DND-41 (cell line): ENCODE measurements at regions not wholly inside any gene's neighbourhood (a gene's known extent, or its start where the extent isn't known, plus 50 kb on each side); places are given as distances from the start of the nearest gene placed in this dataset.

Source experiments
- CTCF ChIP-seq: IDR thresholded peaks from 2 replicates; pipeline ENCODE4 v1.5.1; 2012; ENCODE audit warnings: borderline replicate concordance, low read length, moderate library complexity, mild to moderate bottlenecking; ENCODE audit not compliant: poor library complexity, severe bottlenecking; ENCODE audit errors: extremely low read depth
- EZH2 ChIP-seq: IDR thresholded peaks from 3 replicates; pipeline ENCODE4 v1.6.1; 2012; ENCODE audit warnings: borderline replicate concordance, low read depth, mild to moderate bottlenecking, moderate library complexity, low read length, inconsistent platforms; ENCODE audit not compliant: severe bottlenecking

DNA sequence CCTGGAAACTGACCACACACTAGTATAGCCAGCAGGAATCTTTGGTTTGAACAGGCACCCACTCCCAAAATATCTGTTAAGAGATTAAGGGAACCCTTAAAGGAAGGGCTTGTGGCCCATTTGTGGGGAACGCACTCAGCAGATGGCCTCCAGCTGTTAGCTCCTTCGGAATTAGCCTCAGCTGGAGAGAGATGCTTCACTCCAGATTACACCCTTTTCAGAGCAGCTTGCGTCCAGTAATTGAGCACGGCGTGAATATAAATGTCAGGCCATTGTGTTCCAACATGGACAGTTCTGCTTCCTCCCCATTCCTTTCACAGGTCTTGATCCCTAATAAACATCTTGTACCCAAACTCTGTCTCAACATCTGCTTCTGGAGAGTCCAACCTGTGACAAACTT is 397.8 kb downstream of the SEC23A start:
- TF ChIP-seq EZH2 = no peak
- TF ChIP-seq CTCF = no peak
